HG03135 (cell line): ENCODE measurements at regions not wholly inside any gene's neighbourhood (a gene's known extent, or its start where the extent isn't known, plus 50 kb on each side); places are given as distances from the start of the nearest gene placed in this dataset.
"Not testable (repeated sequence)": the region's sequence is repeated elsewhere in the genome, so short reads cannot be mapped to it uniquely, and the experiment has no call there.

ENCODE experiments used
- ATAC-seq: cut with Tn5 transposase; IDR thresholded peaks from one replicate; pipeline ENCODE4 v1.9.1; 2021; ENCODE audit warnings: mild to moderate bottlenecking, moderate library complexity; ENCODE audit not compliant: unreplicated experiment

DNA sequence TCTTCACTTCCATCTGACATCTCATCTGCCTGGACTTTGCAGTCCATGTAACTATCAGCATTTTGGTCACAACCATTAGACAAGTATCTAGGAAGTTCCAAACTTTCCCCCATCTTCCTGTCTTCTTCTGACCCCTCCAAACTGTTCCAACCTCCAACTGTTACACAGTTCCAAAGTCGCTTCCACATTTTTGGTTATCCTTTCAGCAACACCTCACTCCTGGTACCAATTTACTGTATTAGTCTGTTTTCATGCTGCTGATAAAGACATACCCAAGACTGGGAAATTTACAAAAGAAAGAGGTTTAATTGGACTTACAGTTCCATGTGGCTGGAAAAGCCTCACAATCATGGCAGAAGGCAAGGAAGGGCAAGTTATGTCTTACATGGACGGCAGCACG, 143.4 kb upstream of the OR4E1 start:
- ATAC-seq, result not testable (repeated sequence)

DNA sequence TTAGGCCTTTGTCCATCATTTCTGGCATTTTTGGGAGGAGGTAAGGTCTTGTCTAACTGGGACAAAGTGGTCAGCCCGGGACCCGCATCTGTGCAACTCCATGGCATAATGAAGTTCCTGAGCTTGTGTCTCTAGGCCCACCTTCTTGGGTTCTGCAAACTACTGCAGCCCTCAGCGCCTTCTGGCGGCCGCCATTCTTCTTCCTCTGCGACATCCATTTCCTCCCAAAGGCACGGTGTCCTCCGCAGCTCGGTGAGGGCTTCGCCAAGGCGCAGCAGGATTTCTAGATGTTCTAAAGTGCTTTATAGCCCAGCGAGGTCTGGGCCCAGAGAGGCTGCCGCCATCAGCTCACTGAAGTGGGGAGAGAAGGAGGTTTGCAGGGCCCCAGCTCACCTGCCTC, 134.4 kb upstream of the OR4E1 start:
- ATAC-seq, result no peak

GRCh38 chr14:21804981-21805380, 131.4 kb upstream of the OR4E1 start:
- ATAC-seq, result no peak

DNA sequence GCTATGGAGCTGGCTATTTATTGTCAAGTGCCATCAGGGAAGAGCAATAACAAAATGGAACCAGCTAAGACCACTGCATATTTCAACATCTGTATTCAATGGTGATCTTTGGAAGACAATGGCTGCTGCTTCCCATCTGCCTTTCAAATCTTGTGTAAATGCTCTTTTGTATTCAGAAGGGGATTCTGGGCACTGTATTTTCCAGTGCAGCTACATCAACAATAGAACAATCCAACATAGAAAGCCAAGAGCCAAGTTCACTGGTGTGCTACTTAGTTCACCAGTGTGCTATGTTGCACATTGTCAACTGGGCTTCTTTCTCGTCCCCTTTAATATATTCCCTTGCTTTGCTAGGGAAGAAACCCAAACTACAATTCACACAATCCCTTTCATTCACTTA, 128.8 kb upstream of the OR4E1 start:
- ATAC-seq, result no peak

DNA sequence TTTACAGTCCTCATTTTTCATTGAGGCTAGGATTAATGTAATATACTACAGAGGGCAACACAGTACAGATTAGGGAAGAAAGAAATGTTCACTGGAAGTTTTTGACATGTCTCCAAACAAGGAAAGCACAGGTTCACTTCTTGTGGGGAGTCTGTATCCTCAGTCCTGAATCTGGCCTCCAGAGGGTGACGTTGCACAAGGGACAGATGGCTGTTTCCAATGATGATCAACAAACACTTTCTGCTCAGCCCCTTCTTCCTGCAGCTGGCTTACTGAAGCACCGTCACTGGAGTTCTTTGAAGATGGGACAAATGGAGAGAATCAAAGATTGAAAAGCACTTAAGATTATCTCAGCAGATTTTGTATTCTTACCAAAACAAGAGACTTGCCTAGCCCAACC, 123.3 kb upstream of the OR4E1 start:
- no peak for ATAC-seq

DNA sequence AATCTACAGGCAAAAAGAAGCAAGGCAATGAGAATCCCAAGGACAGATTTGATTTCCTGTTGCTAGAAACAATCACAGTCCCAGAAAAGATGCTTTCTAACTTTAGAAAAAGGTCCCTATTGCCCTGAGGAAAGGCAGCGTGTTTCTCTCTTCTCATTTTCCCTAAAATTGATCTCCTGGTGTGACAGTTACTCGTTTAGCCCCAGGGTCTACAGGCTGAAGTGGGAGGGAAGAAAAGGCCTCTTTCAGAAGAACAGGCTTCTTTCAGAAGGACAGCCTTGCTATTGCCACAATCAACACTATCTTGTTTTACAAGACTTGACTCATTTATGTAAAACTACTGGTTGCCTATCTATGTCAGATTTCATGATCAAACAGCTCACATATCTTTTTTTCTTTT, 121.8 kb upstream of the OR4E1 start:
- ATAC-seq, result no peak

GRCh38 chr14:21791749-21792148, 118.1 kb upstream of the OR4E1 start:
- no peak for ATAC-seq

- ATAC-seq, result not testable (repeated sequence)
Observed at GRCh38 chr14:21788687-21789086, 115.1 kb upstream of the OR4E1 start.

DNA sequence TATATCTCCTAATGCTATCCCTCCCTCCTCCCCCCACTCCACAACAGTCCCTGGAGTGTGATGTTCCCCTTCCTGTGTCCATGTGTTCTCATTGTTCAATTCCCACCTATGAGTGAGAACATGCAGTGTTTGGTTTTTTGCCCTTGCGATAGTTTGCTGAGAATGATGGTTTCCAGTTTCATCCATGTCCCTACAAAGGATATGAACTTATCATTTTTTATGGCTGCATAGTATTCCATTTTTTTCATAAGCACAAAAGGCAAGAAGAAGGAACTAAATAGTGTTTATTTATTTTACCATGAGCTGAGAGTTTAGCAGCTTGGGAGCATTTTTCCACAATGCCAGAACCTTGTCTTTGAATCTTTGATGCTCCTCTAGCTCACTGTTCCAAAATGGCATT, 113.6 kb upstream of the OR4E1 start:
- ATAC-seq, result not testable (repeated sequence)

DNA sequence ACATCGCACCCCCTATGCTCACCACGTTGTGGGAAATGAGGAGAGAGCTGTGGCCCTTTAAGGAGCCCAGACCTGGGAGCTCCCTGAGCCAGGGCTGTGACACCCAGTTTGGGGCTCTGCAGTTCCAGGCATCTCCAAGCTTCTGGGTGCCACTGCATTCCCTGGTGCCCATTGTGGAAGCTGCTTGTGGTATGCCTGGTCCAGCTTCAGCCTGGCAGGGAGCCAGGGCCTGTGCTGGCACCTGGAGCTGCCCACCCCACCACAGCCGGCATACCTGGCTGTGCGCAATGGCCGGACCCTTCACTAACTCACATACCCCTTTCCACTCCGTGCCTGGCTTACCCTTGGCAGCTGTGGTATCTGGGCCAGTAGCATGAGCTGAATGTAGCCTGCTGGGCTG, 107.9 kb upstream of the OR4E1 start:
- no peak for ATAC-seq

DNA sequence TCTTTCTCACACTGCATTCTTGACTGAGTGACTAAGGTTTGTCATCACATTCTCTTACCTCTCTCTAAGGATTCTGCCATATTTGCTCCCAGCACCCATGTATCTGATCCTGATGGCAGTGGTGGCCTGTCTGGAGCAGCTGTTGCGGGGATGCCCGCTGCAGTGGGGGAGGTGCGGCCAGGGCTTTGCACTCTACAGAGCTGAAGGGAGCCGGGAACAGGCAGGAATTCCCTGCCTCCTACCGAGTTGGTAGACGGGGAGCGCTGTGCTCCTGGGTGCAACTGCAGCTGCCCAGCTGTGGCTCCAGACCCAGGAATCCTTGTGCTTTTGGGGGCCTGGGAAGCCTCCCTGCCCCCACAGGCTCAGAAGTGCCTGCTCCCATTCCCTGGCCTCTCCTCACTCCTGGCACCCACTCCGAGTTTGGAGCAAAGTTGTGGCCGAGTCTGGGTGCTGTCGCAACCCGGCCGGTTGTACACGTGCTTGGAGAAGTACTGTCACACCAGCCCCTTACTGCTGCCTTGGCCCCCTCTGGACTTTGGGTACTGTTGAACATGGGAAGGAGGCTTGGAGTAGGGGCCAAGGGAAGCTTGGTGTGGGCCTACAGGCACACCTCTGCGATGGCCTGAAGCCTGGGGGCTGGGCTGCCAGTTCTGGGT, 106.9 kb upstream of the OR4E1 start:
- ATAC-seq, result no peak

GRCh38 chr14:21771671-21772070, 98.1 kb upstream of the OR4E1 start:
- no peak for ATAC-seq

DNA sequence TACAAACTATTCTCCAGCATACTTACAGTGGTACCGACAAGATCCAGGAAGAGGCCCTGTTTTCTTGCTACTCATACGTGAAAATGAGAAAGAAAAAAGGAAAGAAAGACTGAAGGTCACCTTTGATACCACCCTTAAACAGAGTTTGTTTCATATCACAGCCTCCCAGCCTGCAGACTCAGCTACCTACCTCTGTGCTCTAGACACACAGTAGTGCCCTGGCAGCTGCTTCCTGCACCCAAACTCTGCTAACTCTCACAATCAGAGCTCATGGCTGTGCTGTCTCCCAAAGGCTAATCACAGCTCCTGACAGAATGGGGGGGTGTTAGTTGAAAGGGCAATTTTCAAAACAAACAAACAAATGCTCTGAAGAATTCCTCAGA, 95.2 kb upstream of the OR4E1 start:
- ATAC-seq, result no peak

GRCh38 chr14:21768116-21768874, 94.7 kb upstream of the OR4E1 start:
- ATAC-seq, result no peak

DNA sequence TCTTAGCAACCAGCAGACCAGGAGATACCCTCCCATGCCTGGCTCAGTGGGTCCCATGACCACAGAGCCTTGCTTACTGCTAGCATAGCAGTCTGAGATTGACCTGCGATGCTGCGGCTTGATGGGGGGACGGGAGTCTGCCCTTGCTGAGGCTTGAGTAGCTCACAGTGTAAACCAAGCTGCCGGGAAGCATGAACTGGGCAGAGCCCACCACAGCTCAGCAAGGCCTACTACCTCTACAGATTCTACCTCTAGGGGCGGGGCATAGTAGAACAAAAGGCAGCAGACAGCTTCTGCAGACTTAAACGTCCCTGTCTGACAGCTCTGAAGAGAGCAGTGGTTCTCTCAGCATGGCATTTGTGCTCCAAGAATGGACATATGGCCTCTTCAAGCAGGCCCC, 86.7 kb upstream of the OR4E1 start:
- not testable (repeated sequence) for ATAC-seq

GRCh38 chr14:21749306-21749868, 75.8 kb upstream of the OR4E1 start:
- ATAC-seq, result no peak

DNA sequence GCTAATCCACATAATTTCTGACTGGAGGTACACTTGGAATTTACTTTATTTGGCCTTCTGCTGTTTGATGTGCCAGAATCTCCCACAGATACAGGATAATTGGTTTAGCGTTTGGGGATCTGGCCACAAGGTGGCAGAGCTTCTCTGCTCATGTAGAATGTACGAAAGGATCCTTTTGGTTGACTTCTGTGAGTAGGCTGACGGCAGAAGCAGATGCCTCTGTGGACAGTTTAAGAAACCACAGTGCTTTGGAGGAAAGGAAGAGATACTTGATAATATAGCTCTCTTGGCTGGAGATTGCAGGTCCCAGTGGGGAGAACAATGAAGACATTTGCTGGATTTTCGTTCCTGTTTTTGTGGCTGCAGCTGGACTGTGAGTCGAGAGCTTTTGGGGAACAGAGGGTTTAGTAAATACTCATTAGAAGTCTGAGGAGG, 75.3 kb upstream of the OR4E1 start:
- ATAC-seq, result no peak

- no peak for ATAC-seq
Observed at GRCh38 chr14:21735639-21736307, 62.2 kb upstream of the OR4E1 start.

DNA sequence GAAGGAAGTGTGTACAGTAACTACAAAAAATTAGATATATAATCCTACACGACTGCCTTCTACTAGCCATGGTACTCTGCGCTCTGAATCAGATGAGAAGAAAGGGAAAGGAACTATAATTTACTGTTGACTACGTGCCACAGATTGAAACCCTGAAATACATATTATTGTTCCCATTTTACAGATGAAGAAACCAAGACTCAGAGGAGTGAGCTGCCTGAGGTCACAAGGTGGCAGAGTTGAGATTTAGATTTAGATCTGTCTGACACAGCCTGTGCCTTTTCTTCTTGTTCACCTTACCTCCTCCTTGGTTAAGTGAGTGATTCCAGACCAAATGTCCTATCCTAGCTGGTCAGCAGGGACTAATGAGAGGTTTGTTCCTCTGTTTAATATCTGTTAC, 61.6 kb upstream of the OR4E1 start:
- ATAC-seq, result no peak

DNA sequence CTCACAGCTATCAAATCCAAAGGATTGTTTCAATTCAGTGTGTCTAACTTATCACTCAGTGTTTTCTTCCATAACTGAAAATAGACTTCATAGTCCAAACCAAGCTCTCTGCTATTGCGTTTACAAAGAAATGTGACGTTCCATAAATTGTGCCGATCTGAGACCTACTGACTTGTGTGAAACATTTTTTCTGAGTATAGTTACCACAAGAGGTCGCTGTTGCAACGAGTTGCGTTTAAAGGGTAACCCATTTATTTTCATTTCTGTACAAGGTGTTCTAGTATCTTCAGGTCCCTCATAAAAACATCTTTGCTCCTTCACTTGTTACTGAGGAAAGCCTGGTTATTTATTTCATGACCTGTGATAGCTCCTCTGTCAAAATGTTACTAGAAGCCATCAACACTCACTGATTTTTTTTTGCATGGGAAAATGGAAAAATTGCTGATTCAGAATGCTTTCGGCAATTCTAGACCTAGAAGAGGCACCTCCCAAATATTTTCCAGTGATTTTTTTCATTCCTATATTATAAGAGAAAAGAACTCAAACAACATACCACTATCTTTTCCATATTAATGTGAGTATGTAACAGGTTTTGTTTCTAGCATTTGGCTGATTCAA, 60.9 kb upstream of the OR4E1 start:
- no peak for ATAC-seq

GRCh38 chr14:21729703-21730233, 56.1 kb upstream of the OR4E1 start:
- no peak for ATAC-seq
